DMS114 treated with DMSO at 0.1 percent for 48 hours (cell line): ENCODE measurements at regions not wholly inside any gene's neighbourhood (a gene's known extent, or its start where the extent isn't known, plus 50 kb on each side); places are given as distances from the start of the nearest gene placed in this dataset.
A peak's percentile ranks its signal among the peaks of the same experiment; 100 is the strongest.

Experiments
- DNase-seq: peaks from one replicate; lab custom pipeline; 2025; ENCODE audit not compliant: unreplicated experiment; lab: John Stamatoyannopoulos, UW

- DNase-seq = no peak
Measured at GRCh38 chr20:7237251-7237650, 469.8 kb downstream of the BMP2 start.

DNA sequence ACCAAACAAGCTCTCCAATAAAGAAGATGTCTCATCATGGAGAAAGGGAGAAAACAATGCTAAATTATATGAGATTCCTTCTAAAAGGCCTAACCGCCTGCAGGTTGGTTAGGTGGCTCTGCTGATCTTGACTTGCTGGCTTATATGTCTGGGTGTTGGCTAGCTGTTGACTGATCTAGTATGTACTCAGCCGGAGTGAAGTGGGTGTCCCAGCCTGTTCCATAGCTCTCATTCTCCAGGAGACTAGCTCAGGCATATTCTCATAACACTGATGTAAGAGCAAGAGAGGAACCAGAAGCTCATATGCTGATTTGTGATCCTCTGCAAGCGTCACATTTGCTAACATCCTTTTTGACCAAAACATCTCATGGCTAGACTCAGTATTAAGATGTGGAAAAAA is 473.0 kb downstream of the BMP2 start:
- no peak for DNase-seq

DNA sequence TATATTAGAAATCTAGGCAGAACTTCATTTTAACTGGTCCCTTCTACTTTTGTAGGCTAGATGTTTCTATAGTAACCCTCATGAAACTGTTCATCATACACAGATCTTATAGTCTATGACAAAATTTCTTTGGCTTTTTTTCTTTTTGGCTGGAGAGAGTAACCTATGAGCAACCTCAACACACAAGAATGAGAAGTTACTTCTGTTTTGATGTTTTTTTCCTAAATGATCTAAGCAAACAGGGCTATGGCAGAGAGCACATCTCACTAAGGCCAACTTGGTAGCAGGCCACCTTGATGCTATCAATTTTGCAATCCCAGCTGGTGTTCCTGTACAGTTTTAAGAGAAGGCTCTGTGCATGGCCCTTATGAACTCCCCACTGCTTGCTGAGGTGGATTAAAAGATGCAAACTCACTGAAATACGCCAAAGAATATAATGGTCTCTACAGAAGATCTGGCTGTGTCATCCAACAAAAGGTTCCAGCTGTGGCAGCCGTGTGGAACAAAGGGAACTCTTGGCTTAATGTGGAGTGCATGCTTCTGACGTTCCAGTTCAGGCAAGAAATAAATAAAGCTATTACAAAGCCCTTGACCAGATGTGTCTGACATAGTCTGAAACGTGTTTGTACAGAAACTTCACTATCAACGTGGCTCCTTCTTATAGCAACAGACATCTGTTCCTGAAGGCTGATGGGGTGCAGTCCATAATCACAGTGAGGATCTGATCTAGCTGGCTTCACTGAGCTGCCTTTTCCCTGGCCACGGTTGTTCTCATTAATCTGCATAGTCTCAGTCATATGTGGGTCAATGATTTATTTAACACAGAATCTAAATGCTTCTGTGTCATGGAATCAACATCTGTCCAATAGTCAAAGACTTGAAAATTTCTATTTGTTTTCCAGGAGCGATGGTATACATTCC is 481.1 kb downstream of the BMP2 start:
- no peak for DNase-seq

- DNase-seq = no peak
Measured at GRCh38 chr20:7250337-7250736, 482.9 kb downstream of the BMP2 start.

GRCh38 chr20:7257099-7257498 is 489.6 kb downstream of the BMP2 start:
- DNase-seq = no peak

- no peak for DNase-seq
Measured at GRCh38 chr20:7257692-7258466, 490.4 kb downstream of the BMP2 start.

GRCh38 chr20:7262803-7263202 is 495.3 kb downstream of the BMP2 start:
- no peak for DNase-seq

DNA sequence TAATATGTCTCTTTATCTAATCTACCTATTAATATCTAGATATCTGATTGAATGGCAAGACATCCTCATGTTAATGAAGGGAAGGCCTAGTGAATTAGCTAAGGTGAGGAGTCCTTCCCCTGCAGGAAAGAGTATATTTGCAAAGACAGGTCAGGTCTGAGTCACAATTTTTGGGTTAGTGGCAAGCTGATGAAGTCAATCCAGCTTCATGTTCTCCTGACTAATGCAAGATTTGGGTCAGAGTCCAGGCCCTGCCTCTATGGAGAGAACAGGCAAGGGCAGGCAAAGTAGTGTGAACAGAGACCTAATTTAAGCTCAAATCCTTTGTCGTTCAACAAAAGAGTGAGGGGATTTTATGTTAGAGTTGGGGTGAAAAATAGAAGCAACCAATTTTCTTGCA is 496.7 kb downstream of the BMP2 start:
- no peak for DNase-seq

DNA sequence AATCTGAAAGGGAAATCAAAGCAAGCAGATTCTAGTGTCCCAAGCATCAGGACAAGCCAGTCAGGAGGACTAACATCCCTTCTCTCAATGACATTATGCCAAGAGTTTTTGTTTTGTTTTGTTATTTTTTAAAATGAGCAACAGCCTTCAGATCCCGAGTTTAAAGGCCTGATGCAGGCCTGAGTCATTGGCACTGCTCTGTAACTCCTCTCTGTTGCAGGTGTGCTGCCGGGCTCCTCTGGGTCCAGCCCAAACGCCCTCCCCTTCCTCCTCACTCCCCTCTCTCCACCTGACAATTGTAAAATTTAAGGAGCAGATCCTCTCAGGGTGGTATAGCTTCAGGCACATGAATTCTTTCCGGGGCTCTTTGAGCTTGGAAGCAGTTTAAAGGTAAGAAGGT is 502.0 kb downstream of the BMP2 start:
- DNase-seq = no peak

GRCh38 chr20:7272512-7272911 is 505.0 kb downstream of the BMP2 start:
- DNase-seq = no peak

DNA sequence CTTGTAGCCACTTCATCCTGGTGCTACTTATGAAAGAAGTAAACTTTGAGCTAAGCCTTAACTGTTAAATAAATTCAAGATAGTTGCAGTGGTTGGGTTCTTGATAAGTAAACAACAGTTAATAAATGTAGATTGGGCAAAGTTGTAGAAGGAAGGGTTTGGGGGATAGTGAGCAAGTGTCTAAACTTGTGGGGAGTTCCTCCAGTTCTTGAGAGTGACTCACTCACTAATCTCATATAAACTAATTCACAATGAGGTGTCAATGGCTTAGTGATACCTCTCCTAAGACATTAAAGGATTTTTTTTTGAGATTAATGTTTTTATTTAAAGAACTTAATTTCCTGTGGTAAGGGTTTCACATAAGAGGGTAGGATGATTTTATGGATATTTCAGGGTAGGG is 507.4 kb downstream of the BMP2 start:
- no peak for DNase-seq

- DNase-seq = no peak
Measured at GRCh38 chr20:7275645-7276237, 508.3 kb downstream of the BMP2 start.

GRCh38 chr20:7285918-7286556 is 518.6 kb downstream of the BMP2 start:
- peak; percentile 45 for DNase-seq

GRCh38 chr20:7291323-7291943 is 523.9 kb downstream of the BMP2 start:
- DNase-seq = no peak

- DNase-seq = no peak
Measured at GRCh38 chr20:7291946-7292345, 524.5 kb downstream of the BMP2 start.

DNA sequence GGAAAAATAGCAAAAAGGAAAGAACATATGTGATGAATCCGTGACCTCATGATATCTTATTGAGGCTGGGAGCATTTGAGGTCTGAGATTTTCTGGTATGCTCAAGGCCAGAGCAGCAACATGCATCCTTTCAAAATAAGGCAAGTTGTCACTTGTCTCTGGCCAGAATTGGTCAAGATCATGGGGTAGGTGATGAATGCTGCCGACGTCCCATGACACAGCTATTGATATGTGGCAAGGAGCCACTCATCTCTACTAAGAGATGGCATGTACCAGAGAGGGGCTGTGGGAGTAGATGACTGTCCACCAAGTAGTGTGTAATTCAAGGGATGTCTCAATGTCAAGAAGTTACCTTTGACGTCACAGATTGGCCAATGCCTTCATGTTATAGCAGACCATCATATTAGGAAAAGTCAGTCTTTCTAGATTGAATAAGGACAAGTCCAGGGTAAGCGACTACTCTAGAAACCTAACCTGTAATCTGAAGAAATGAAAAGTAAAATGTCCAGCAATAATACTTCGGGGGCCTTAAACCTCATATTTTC is 527.4 kb downstream of the BMP2 start:
- no peak for DNase-seq

GRCh38 chr20:7301807-7302206 is 534.3 kb downstream of the BMP2 start:
- DNase-seq = no peak

DNA sequence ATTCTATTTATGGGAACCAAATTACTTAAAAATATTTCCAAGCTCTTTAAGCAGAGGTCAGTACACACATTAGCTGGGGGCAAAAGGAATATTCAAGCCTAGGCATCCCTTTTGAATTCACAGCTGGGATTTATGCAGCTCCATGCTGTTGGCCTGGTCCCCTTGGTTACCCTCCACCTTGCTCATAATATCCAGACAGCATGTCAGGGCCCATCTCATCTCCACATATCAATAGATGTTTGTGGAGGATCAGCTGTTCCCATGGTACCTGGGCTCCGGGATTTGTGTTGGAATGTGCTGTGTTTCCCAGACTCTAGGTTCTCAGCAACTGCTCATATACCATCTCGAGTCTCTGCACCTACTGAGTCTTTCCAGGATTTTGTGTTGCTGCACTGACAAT is 534.8 kb downstream of the BMP2 start:
- no peak for DNase-seq

DNA sequence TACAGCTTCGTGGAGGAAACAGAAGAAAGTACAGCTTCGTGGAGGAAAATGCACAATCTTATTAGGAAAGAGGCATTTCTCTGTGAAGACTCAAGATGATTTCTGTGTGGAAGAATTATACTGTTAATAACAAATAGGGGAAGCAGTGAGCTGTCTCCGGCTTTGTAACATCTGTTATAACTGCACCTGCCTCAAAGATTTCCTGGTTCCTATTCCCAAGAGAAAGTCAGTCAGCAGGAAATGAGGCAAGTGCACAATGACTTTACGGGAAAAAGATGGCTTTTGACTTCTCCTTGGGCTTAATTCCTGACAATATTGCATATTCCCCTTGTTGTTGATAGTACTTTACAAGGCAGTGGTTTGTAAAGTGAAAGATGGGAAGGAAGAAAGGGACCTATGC is 538.5 kb downstream of the BMP2 start:
- DNase-seq = no peak

GRCh38 chr20:7308163-7308562 is 540.7 kb downstream of the BMP2 start:
- no peak for DNase-seq

GRCh38 chr20:7313047-7313446 is 545.6 kb downstream of the BMP2 start:
- no peak for DNase-seq
